H1 (cell line): ENCODE measurements at regions not wholly inside any gene's neighbourhood (a gene's known extent, or its start where the extent isn't known, plus 50 kb on each side); places are given as distances from the start of the nearest gene placed in this dataset.

Experiments
- CTCF ChIA-PET: fragments of 300-600 bp; sonication (Branson Sonifier 250); formaldehyde crosslinking; loops from one replicate; lab custom pipeline; 2021; ENCODE audit not compliant: partially characterized antibody; lab: Charles Lee
- POLR2A ChIA-PET: fragments of 300-600 bp; sonication (Branson Sonifier 250); formaldehyde crosslinking; loops from one replicate; lab custom pipeline; 2021; ENCODE audit warnings: inconsistent platforms; ENCODE audit not compliant: partially characterized antibody; lab: Charles Lee
- DNase-seq, 2 experiments: peaks; one replicate each; pipeline versions ENCODE4 v3.0.0 to v3.0.0-alpha.2; 2010 to 2022; ENCODE audit warnings: low spot score in 2 of 2, low read depth in 1 of 2, mixed read lengths in 1 of 2
- FAIRE-seq: peaks from 2 replicates; lab custom pipeline; 2011; peaks lifted over from hg19 to GRCh38; lab: Jason Lieb, UNC
- H2AFZ ChIP-seq: 2 replicates; pipeline ENCODE4 v1.8.1; 2012; ENCODE audit warnings: low read length, inconsistent platforms
- H2AK5ac ChIP-seq: 2 replicates; pipeline ENCODE4 v1.6.1; 2013; ENCODE audit warnings: low read depth, low read length
- H2BK120ac ChIP-seq: replicated peaks from 2 replicates; pipeline ENCODE3; 2013; ENCODE audit warnings: low read depth, low read length, inconsistent platforms
- H2BK12ac ChIP-seq: 2 replicates; pipeline ENCODE4 v1.6.1; 2013; ENCODE audit warnings: low read depth, low read length
- H2BK15ac ChIP-seq: 2 replicates; pipeline ENCODE4 v1.6.1; 2013; ENCODE audit warnings: low read length
- H2BK20ac ChIP-seq: 2 replicates; pipeline ENCODE4 v1.6.1; 2013; ENCODE audit warnings: low read length
- H2BK5ac ChIP-seq: 2 replicates; pipeline ENCODE4 v1.6.1; 2013; ENCODE audit warnings: low read depth, low read length
- H3K14ac ChIP-seq: 2 replicates; pipeline ENCODE4 v1.6.1; 2013; ENCODE audit warnings: inconsistent platforms; ENCODE audit not compliant: insufficient read length
- H3K18ac ChIP-seq: 2 replicates; pipeline ENCODE4 v1.6.1; 2013; ENCODE audit warnings: low read length; ENCODE audit errors: extremely low read depth
- H3K23ac ChIP-seq: 2 replicates; pipeline ENCODE4 v1.6.1; 2013; ENCODE audit warnings: inconsistent platforms; ENCODE audit not compliant: insufficient read length
- H3K23me2 ChIP-seq: 2 replicates; pipeline ENCODE4 v1.6.1; 2013; ENCODE audit warnings: low read depth, low read length
- H3K27ac ChIP-seq: 2 replicates; pipeline ENCODE4 v1.6.1; 2011; ENCODE audit warnings: low read depth, low read length, inconsistent platforms
- H3K27me3 ChIP-seq, 4 experiments: replicated peaks in 1 of 4; 1 replicate in 1 of 4; 2 replicates in 3 of 4; pipeline versions ENCODE4 v1.6.1 to v1.8.1; 2011 to 2013; ENCODE audit warnings: low read length in 3 of 4, mild to moderate bottlenecking in 3 of 4, inconsistent platforms in 2 of 4, mixed read lengths in 2 of 4, moderate library complexity in 1 of 4; ENCODE audit not compliant: control insufficient read depth in 3 of 4, insufficient read depth in 3 of 4; ENCODE audit errors: extremely low read depth in 1 of 4
- H3K36me3 ChIP-seq, 4 experiments: 2 replicates each; pipeline versions ENCODE4 v1.6.1 to v1.8.1; 2011 to 2013; ENCODE audit warnings: mild to moderate bottlenecking in 4 of 4, low read length in 3 of 4, moderate library complexity in 2 of 4, control low read depth in 1 of 4, inconsistent platforms in 1 of 4; ENCODE audit not compliant: insufficient read depth in 4 of 4, control insufficient read depth in 2 of 4
- H3K4ac ChIP-seq: replicated peaks from 2 replicates; pipeline ENCODE3; 2013; ENCODE audit warnings: low read length, low read depth, mixed read lengths, inconsistent platforms; ENCODE audit not compliant: insufficient read length
- H3K4me1 ChIP-seq, 4 experiments: replicated peaks in 1 of 4; 1 replicate in 1 of 4; 2 replicates in 3 of 4; pipeline versions ENCODE4 v1.6.1 to v1.8.1; 2011 to 2013; ENCODE audit warnings: low read length in 3 of 4, inconsistent platforms in 2 of 4, mixed read lengths in 1 of 4; ENCODE audit not compliant: insufficient read depth in 4 of 4, control insufficient read depth in 3 of 4
- H3K4me2 ChIP-seq, 2 experiments: 2 replicates each; pipeline versions ENCODE4 v1.6.1 to v1.8.1; 2011 to 2013; ENCODE audit warnings: low read depth in 2 of 2, low read length in 2 of 2, control low read depth in 1 of 2, inconsistent platforms in 1 of 2, mild to moderate bottlenecking in 1 of 2; ENCODE audit not compliant: insufficient read depth in 1 of 2
- H3K4me3 ChIP-seq, 4 experiments: fragments of 200-600, 300-600 bp in 1 of 4; sonication (generic), shearing (Covaris generic), sonication (Bioruptor Twin) in 1 of 4; 2 replicates each; pipeline versions ENCODE4 v1.5.1 to v1.8.1; 2011 to 2016; ENCODE audit warnings: low read length in 4 of 4, low read depth in 3 of 4, control low read depth in 2 of 4, inconsistent platforms in 2 of 4, mild to moderate bottlenecking in 2 of 4, mixed read lengths in 1 of 4, moderate library complexity in 1 of 4; ENCODE audit not compliant: insufficient read depth in 2 of 4; ENCODE audit errors: extremely low read depth in 1 of 4
- H3K56ac ChIP-seq: replicated peaks from 2 replicates; pipeline ENCODE3; 2013; ENCODE audit warnings: low read depth, mild to moderate bottlenecking, mixed read lengths, low read length, inconsistent platforms; ENCODE audit not compliant: insufficient read length
- H3K79me1 ChIP-seq: 2 replicates; pipeline ENCODE4 v1.6.1; 2013; ENCODE audit warnings: low read depth, low read length, control low read depth
- H3K79me2 ChIP-seq, 2 experiments: 2 replicates each; pipeline versions ENCODE4 v1.6.1 to v1.8.1; 2012 to 2013; ENCODE audit warnings: low read length in 2 of 2, mild to moderate bottlenecking in 2 of 2, inconsistent platforms in 1 of 2; ENCODE audit not compliant: insufficient read depth in 2 of 2, control insufficient read depth in 1 of 2
- H3K9ac ChIP-seq, 4 experiments: replicated peaks in 1 of 4; 1 replicate in 1 of 4; 2 replicates in 3 of 4; pipeline versions ENCODE4 v1.6.1 to v1.8.1; 2011 to 2013; ENCODE audit warnings: low read depth in 3 of 4, low read length in 3 of 4, control low read depth in 2 of 4, mild to moderate bottlenecking in 2 of 4, moderate library complexity in 2 of 4, inconsistent platforms in 1 of 4; ENCODE audit errors: extremely low read depth in 1 of 4
- H3K9me3 ChIP-seq, 2 experiments: 2 replicates each; pipeline versions ENCODE4 v1.6.1 to v1.8.1; 2012 to 2013; ENCODE audit warnings: mild to moderate bottlenecking in 2 of 2, moderate library complexity in 2 of 2, control low read depth in 1 of 2, inconsistent platforms in 1 of 2, low read depth in 1 of 2, low read length in 1 of 2, mixed read lengths in 1 of 2; ENCODE audit not compliant: insufficient read depth in 2 of 2
- H4K20me1 ChIP-seq, 2 experiments: replicated peaks in 1 of 2; 2 replicates each; pipeline versions ENCODE3 to v1.8.1; 2011 to 2013; ENCODE audit warnings: inconsistent platforms in 2 of 2, low read length in 2 of 2, mild to moderate bottlenecking in 1 of 2; ENCODE audit not compliant: insufficient read depth in 2 of 2, control insufficient read depth in 1 of 2
- H4K5ac ChIP-seq: 2 replicates; pipeline ENCODE4 v1.6.1; 2013; ENCODE audit warnings: low read length, low read depth, mixed read lengths, inconsistent platforms; ENCODE audit not compliant: insufficient read length
- H4K8ac ChIP-seq: 2 replicates; pipeline ENCODE4 v1.8.0; 2013; ENCODE audit warnings: mild to moderate bottlenecking, moderate library complexity, low read length, inconsistent platforms; ENCODE audit not compliant: insufficient read depth; ENCODE audit errors: extremely low read depth
- H4K91ac ChIP-seq: replicated peaks from 2 replicates; pipeline ENCODE3; 2013; ENCODE audit warnings: low read length, mixed read lengths, inconsistent platforms; ENCODE audit not compliant: insufficient read length
- BRCA1 ChIP-seq: IDR thresholded peaks from 2 replicates; pipeline ENCODE4 v1.6.1; 2012; ENCODE audit warnings: low read depth, low read length, improper control_type of control experiment
- EP300 ChIP-seq, 2 experiments: IDR thresholded peaks; 1 replicate in 1 of 2; 2 replicates in 1 of 2; pipeline ENCODE4 v1.6.1; 2011 to 2012; ENCODE audit warnings: low read depth in 2 of 2, low read length in 2 of 2, mild to moderate bottlenecking in 2 of 2, borderline replicate concordance in 1 of 2, inconsistent platforms in 1 of 2, moderate library complexity in 1 of 2
- HDAC6 ChIP-seq: IDR thresholded peaks from one replicate; pipeline ENCODE4 v1.7.1; 2012; ENCODE audit warnings: low read depth, mild to moderate bottlenecking, inconsistent platforms, low read length, moderate library complexity
- KDM4A ChIP-seq: IDR thresholded peaks from one replicate; pipeline ENCODE4 v1.7.1; 2012; ENCODE audit warnings: low read depth, mild to moderate bottlenecking, moderate library complexity, low read length, inconsistent platforms; ENCODE audit not compliant: severe bottlenecking
- KDM5A ChIP-seq: fragments of 200-600 bp; IDR thresholded peaks from 2 replicates; pipeline ENCODE4 v1.7.1; 2012; ENCODE audit warnings: mild to moderate bottlenecking, low read length, inconsistent platforms, mixed read lengths
- SIN3A ChIP-seq, 2 experiments: IDR thresholded peaks in 1 of 2; conservative IDR thresholded peaks in 1 of 2; 2 replicates each; pipeline ENCODE4 v1.6.1; 2011 to 2012; ENCODE audit warnings: low read length in 2 of 2, improper control_type of control experiment in 1 of 2, low read depth in 1 of 2, mild to moderate bottlenecking in 1 of 2
- SIRT6 ChIP-seq: IDR thresholded peaks from one replicate; pipeline ENCODE4 v1.7.1; 2012; ENCODE audit warnings: low read length, inconsistent platforms
- SP2 ChIP-seq: IDR thresholded peaks from 2 replicates; pipeline ENCODE4 v1.6.1; 2012; ENCODE audit warnings: mild to moderate bottlenecking, low read length, inconsistent platforms
- SUZ12 ChIP-seq: fragments of 200-600 bp; sonication (generic); IDR thresholded peaks from 2 replicates; pipeline ENCODE4 v1.6.1; 2012; ENCODE audit warnings: mild to moderate bottlenecking, inconsistent platforms, low read length, moderate library complexity, mixed read lengths
- WGBS, 2 experiments: shearing (Covaris generic) in 1 of 2; methylation state at CpG; one replicate each; pipeline versions ENCODE4 v1.1.6 to v1.1.7; 2013 to 2015; ENCODE audit warnings: low lambda C conversion rate in 2 of 2, mixed read lengths in 2 of 2, inconsistent platforms in 1 of 2, low coverage in 1 of 2, missing lambda C conversion rate in 1 of 2; ENCODE audit not compliant: insufficient replicate concordance in 2 of 2, insufficient coverage in 1 of 2, insufficient read length in 1 of 2; ENCODE audit errors: extremely low coverage in 1 of 2, missing lambda C conversion rate in 1 of 2; 5-methylcytosine and 5-hydroxymethylcytosine counted together
- TF ChIP-seq, protein P1 (sequence below): IDR thresholded peaks from 2 replicates; pipeline ENCODE4 v1.6.1; 2011; ENCODE audit warnings: low read length, improper control_type of control experiment

DNA sequence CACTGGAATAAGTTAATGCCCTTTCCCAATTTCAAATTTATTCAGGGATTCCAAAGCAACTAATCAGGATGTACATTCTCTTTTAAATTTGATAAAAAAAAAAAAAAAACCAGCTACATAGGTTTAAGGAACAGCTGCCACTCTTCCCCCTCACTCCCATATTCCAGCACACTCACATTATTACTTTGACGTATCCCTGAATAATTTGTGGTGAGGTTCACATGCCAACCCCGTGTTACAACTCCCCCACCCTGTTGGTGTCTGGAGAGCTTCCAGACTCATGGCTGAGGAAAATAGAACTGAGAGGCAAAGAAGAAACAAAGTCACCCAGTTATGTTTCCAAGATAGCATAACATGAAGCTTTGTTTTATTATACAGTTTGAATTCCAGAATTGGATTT lies 300.5 kb upstream of the MME start:
- Histone ChIP-seq H3K36me3 (no peaks in the 10 kb centered on the region), H4K8ac (no peak overlapping the region), H4K20me1 (no peaks in the 10 kb centered on the region), H3K79me1 (no peaks in the 10 kb centered on the region), H3K27ac (no peak overlapping the region), H3K56ac (no peak overlapping the region), H3K79me2 (no peaks in the 10 kb centered on the region), H2AFZ (no peak overlapping the region), H3K4me1 (peaks cover 0 to 5% (median 2%) of the 10 kb centered on the region in 4 experiments; a peak in 1 of 7 replicates), H3K9me3 (no peaks in the 10 kb centered on the region), H3K4ac (no peak overlapping the region), H2BK12ac (no peak overlapping the region), H3K23ac (no peak overlapping the region), H2AK5ac (no peak overlapping the region), H3K4me2 (no peak overlapping the region), H3K9ac (no peak overlapping the region), H3K23me2 (no peaks in the 10 kb centered on the region), H2BK120ac (no peak overlapping the region), H3K14ac (no peak overlapping the region), H2BK5ac (no peak overlapping the region), H3K4me3 (no peak overlapping the region), H3K18ac (no peak overlapping the region), H3K27me3 (no peaks in the 10 kb centered on the region), H2BK15ac (no peak overlapping the region), H4K91ac (no peak overlapping the region), H4K5ac (no peak overlapping the region), H2BK20ac (no peak overlapping the region)
- POLR2A ChIA-PET, result no interaction called here
- DNase-seq, result no peak
- CTCF ChIA-PET, result interaction anchor here (1.4 kb wide), 1 partner anchor 10 kb away, joined by 3 read pairs; no protein-coding TSS in a partner anchor
- 96% methylated on average over 2 of the region's 2 CpGs; no CpG with 5 or more reads in 1 of the 2 experiments for WGBS, 2 experiments
- FAIRE-seq, result no peak
- no peak for TF ChIP-seq SIN3A (conservative IDR thresholded peaks at IDR 0.05 in 1 of 2, IDR thresholded peaks at IDR 0.05 in 1 of 2; ENCODE audit: low read depth in 1 of 2, low read length in 2 of 2)
- no peak for TF ChIP-seq SIRT6
- TF ChIP-seq KDM4A, result no peak
- TF ChIP-seq, protein P1, sequence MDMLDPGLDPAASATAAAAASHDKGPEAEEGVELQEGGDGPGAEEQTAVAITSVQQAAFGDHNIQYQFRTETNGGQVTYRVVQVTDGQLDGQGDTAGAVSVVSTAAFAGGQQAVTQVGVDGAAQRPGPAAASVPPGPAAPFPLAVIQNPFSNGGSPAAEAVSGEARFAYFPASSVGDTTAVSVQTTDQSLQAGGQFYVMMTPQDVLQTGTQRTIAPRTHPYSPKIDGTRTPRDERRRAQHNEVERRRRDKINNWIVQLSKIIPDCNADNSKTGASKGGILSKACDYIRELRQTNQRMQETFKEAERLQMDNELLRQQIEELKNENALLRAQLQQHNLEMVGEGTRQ, result no peak
- TF ChIP-seq SP2, result no peak
- no peak for TF ChIP-seq SUZ12
- no peak for TF ChIP-seq HDAC6
- TF ChIP-seq KDM5A, result no peak
- no peak for TF ChIP-seq BRCA1
- no peak for TF ChIP-seq EP300 (IDR thresholded peaks at IDR 0.05; ENCODE audit: borderline replicate concordance in 1 of 2, low read depth in 2 of 2, low read length in 2 of 2)
